HepG2 (cell line): ENCODE measurements at regions not wholly inside any gene's neighbourhood (a gene's known extent, or its start where the extent isn't known, plus 50 kb on each side); places are given as distances from the start of the nearest gene placed in this dataset.

Experiments
- ERF ChIP-seq: IDR thresholded peaks from 2 replicates; pipeline ENCODE4 v1.6.1; 2018; ENCODE audit warnings: missing biosample characterization, missing genetic modification reagents
- KDM5A ChIP-seq: fragments of 200-600 bp; sonication (generic); IDR thresholded peaks from 2 replicates; pipeline ENCODE4 v1.7.0; 2018; ENCODE audit warnings: antibody characterized with exemption, mild to moderate bottlenecking, low read length, borderline replicate concordance
- NFYB ChIP-seq: sonication (generic); formaldehyde crosslinking; IDR thresholded peaks from 2 replicates; pipeline ENCODE4 v1.4.0; 2020; ENCODE audit warnings: missing genetic modification reagents
- ONECUT2 ChIP-seq: sonication (generic); formaldehyde crosslinking; IDR thresholded peaks from 2 replicates; pipeline ENCODE4 v1.4.0; 2020; ENCODE audit warnings: missing genetic modification reagents
- PRDM15 ChIP-seq: sonication (generic); formaldehyde crosslinking; IDR thresholded peaks from 2 replicates; pipeline ENCODE4 v1.4.0; 2020; ENCODE audit warnings: missing genetic modification reagents
- REL ChIP-seq: sonication (generic); formaldehyde crosslinking; conservative IDR thresholded peaks from 2 replicates; pipeline ENCODE4 v1.8.0; 2022; ENCODE audit warnings: mild to moderate bottlenecking, missing genetic modification reagents, moderate library complexity
- SP2 ChIP-seq: sonication (generic); formaldehyde crosslinking; IDR thresholded peaks from 2 replicates; pipeline ENCODE4 v1.5.1; 2020; ENCODE audit warnings: mild to moderate bottlenecking, missing genetic modification reagents
- USF2 ChIP-seq, 2 experiments: sonication (generic) in 1 of 2; formaldehyde crosslinking in 1 of 2; IDR thresholded peaks; 2 replicates each; pipeline versions ENCODE4 v1.5.1 to v1.6.1; 2011 to 2020; ENCODE audit warnings: borderline replicate concordance in 1 of 2, low read depth in 1 of 2, low read length in 1 of 2, mild to moderate bottlenecking in 1 of 2, missing genetic modification reagents in 1 of 2, moderate library complexity in 1 of 2
- ZNF160 ChIP-seq: sonication (generic); formaldehyde crosslinking; IDR thresholded peaks from 2 replicates; pipeline ENCODE4 v1.8.0; 2022; ENCODE audit warnings: mild to moderate bottlenecking, inconsistent platforms, missing genetic modification reagents
- ZNF274 ChIP-seq: sonication (generic); formaldehyde crosslinking; IDR thresholded peaks from 2 replicates; pipeline ENCODE4 v1.5.1; 2020; ENCODE audit warnings: mild to moderate bottlenecking, missing genetic modification reagents
- ZNF441 ChIP-seq: sonication (generic); formaldehyde crosslinking; IDR thresholded peaks from 2 replicates; pipeline ENCODE4 v1.7.0; 2021; ENCODE audit warnings: missing genetic modification reagents, borderline replicate concordance
- ZNF451 ChIP-seq: sonication (generic); formaldehyde crosslinking; IDR thresholded peaks from 2 replicates; pipeline ENCODE4 v1.5.0; 2020; ENCODE audit warnings: mild to moderate bottlenecking, missing genetic modification reagents
- ZSCAN9 ChIP-seq: IDR thresholded peaks from 2 replicates; pipeline ENCODE4 v1.6.1; 2016; ENCODE audit warnings: borderline replicate concordance

- TF ChIP-seq ZNF274 (CRISPR knock-in tag) (no peak), ZNF441 (no peak), ERF (no peak), REL (CRISPR knock-in tag) (no peak), ZSCAN9 (no peak), USF2 (IDR thresholded peaks at IDR 0.05; ENCODE audit: low read depth, low read length) (no peak), USF2 (CRISPR knock-in tag; IDR thresholded peaks at IDR 0.05; ENCODE audit: borderline replicate concordance) (no peak), ZNF451 (CRISPR knock-in tag) (no peak), PRDM15 (no peak), ONECUT2 (CRISPR knock-in tag) (no peak), ZNF160 (CRISPR knock-in tag) (no peak), KDM5A (no peak), SP2 (CRISPR knock-in tag) (no peak), NFYB (CRISPR knock-in tag) (no peak)
These were observed 57.7 kb upstream of the BDNF start for GRCh38 chr11:27757953-27758352.
